ENCODE measurements at regions not wholly inside any gene's neighbourhood (a gene's known extent, or its start where the extent isn't known, plus 50 kb on each side); places are given as distances from the start of the nearest gene placed in this dataset.

GRCh38 chr14:45819107-45819506, 566.1 kb upstream of the MIS18BP1 start (continued):
- TF ChIP-seq, protein P1, sequence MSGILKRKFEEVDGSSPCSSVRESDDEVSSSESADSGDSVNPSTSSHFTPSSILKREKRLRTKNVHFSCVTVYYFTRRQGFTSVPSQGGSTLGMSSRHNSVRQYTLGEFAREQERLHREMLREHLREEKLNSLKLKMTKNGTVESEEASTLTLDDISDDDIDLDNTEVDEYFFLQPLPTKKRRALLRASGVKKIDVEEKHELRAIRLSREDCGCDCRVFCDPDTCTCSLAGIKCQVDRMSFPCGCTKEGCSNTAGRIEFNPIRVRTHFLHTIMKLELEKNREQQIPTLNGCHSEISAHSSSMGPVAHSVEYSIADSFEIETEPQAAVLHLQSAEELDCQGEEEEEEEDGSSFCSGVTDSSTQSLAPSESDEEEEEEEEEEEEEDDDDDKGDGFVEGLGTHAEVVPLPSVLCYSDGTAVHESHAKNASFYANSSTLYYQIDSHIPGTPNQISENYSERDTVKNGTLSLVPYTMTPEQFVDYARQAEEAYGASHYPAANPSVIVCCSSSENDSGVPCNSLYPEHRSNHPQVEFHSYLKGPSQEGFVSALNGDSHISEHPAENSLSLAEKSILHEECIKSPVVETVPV (CRISPR knock-in tag; IDR thresholded peaks at IDR 0.05), result no peak
- TF ChIP-seq CSDC2 (CRISPR knock-in tag; IDR thresholded peaks at IDR 0.05), result no peak
- TF ChIP-seq ZC3H10 (CRISPR knock-in tag; IDR thresholded peaks at IDR 0.05), result no peak
- TF ChIP-seq ISL1 (CRISPR knock-in tag; IDR thresholded peaks at IDR 0.05), result no peak
- TF ChIP-seq TOX (CRISPR knock-in tag; IDR thresholded peaks at IDR 0.05; ENCODE audit: borderline replicate concordance), result no peak
- no peak for TF ChIP-seq CREB5 (CRISPR knock-in tag; IDR thresholded peaks at IDR 0.05; ENCODE audit: low read depth)
- no peak for TF ChIP-seq BACH2 (CRISPR knock-in tag; IDR thresholded peaks at IDR 0.05; ENCODE audit: borderline replicate concordance)
- TF ChIP-seq OSR1 (CRISPR knock-in tag; IDR thresholded peaks at IDR 0.05), result no peak
- TF ChIP-seq TSHZ2 (CRISPR knock-in tag; IDR thresholded peaks at IDR 0.05), result no peak

- no peak for ATAC-seq
- TF ChIP-seq ISL1 (CRISPR knock-in tag; IDR thresholded peaks at IDR 0.05) (no peak), ZNF8 (CRISPR knock-in tag; IDR thresholded peaks at IDR 0.05) (no peak), SNAI2 (CRISPR knock-in tag; IDR thresholded peaks at IDR 0.05) (no peak), CREB5 (CRISPR knock-in tag; IDR thresholded peaks at IDR 0.05; ENCODE audit: low read depth) (no peak), ZFP30 (CRISPR knock-in tag; IDR thresholded peaks at IDR 0.05) (no peak)
- TF ChIP-seq, protein P2, sequence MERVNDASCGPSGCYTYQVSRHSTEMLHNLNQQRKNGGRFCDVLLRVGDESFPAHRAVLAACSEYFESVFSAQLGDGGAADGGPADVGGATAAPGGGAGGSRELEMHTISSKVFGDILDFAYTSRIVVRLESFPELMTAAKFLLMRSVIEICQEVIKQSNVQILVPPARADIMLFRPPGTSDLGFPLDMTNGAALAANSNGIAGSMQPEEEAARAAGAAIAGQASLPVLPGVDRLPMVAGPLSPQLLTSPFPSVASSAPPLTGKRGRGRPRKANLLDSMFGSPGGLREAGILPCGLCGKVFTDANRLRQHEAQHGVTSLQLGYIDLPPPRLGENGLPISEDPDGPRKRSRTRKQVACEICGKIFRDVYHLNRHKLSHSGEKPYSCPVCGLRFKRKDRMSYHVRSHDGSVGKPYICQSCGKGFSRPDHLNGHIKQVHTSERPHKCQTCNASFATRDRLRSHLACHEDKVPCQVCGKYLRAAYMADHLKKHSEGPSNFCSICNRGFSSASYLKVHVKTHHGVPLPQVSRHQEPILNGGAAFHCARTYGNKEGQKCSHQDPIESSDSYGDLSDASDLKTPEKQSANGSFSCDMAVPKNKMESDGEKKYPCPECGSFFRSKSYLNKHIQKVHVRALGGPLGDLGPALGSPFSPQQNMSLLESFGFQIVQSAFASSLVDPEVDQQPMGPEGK (CRISPR knock-in tag; IDR thresholded peaks at IDR 0.05; ENCODE audit: borderline replicate concordance), result no peak
- TF ChIP-seq, protein P3, sequence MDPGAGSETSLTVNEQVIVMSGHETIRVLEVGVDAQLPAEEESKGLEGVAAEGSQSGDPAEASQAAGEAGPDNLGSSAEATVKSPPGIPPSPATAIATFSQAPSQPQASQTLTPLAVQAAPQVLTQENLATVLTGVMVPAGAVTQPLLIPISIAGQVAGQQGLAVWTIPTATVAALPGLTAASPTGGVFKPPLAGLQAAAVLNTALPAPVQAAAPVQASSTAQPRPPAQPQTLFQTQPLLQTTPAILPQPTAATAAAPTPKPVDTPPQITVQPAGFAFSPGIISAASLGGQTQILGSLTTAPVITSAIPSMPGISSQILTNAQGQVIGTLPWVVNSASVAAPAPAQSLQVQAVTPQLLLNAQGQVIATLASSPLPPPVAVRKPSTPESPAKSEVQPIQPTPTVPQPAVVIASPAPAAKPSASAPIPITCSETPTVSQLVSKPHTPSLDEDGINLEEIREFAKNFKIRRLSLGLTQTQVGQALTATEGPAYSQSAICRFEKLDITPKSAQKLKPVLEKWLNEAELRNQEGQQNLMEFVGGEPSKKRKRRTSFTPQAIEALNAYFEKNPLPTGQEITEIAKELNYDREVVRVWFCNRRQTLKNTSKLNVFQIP (CRISPR knock-in tag; IDR thresholded peaks at IDR 0.05; ENCODE audit: borderline replicate concordance, low read depth), result no peak
These were observed 558.2 kb upstream of the MIS18BP1 start for GRCh38 chr14:45811155-45811554.

- no peak for ATAC-seq
These were observed 557.3 kb upstream of the MIS18BP1 start for GRCh38 chr14:45810152-45810872.

More at GRCh38 chr14:45810152-45810872, 557.3 kb upstream of the MIS18BP1 start:
- TF ChIP-seq SNAI2 (CRISPR knock-in tag; IDR thresholded peaks at IDR 0.05) (no peak), CREB5 (CRISPR knock-in tag; IDR thresholded peaks at IDR 0.05; ENCODE audit: low read depth) (no peak), CSDC2 (CRISPR knock-in tag; IDR thresholded peaks at IDR 0.05) (no peak), ZNF565 (CRISPR knock-in tag; conservative IDR thresholded peaks at IDR 0.05; ENCODE audit: low read depth) (no peak), BACH2 (CRISPR knock-in tag; IDR thresholded peaks at IDR 0.05; ENCODE audit: borderline replicate concordance) (no peak), ESRRG (CRISPR knock-in tag; IDR thresholded peaks at IDR 0.05) (no peak), ZFP30 (CRISPR knock-in tag; IDR thresholded peaks at IDR 0.05) (no peak), OSR1 (CRISPR knock-in tag; IDR thresholded peaks at IDR 0.05) (no peak)
- TF ChIP-seq, protein P1 (CRISPR knock-in tag; IDR thresholded peaks at IDR 0.05), result no peak
